OCI-LY3 (cell line): ENCODE measurements at regions not wholly inside any gene's neighbourhood (a gene's known extent, or its start where the extent isn't known, plus 50 kb on each side); places are given as distances from the start of the nearest gene placed in this dataset.

Experiments
- H2AFZ ChIP-seq: fragments of 200-600, 300-600 bp; shearing (Covaris generic); 2 replicates; pipeline ENCODE4 v1.6.0; 2014; ENCODE audit warnings: antibody characterized with exemption, low read depth, low read length
- H3K27ac ChIP-seq: fragments of 200-600, 300-600 bp; sonication (generic); 2 replicates; pipeline ENCODE4 v1.5.1; 2014; ENCODE audit warnings: mild to moderate bottlenecking, low read length, moderate library complexity, mixed read lengths
- H3K27me3 ChIP-seq: fragments of 200-600, 300-600 bp; sonication (generic); 2 replicates; pipeline ENCODE4 v1.6.1; 2014; ENCODE audit warnings: low read depth, low read length, mixed read lengths
- H3K36me3 ChIP-seq: fragments of 200-600, 300-600 bp; sonication (generic); replicated peaks from 2 replicates; pipeline ENCODE3; 2014; ENCODE audit warnings: low read depth, low read length, mixed read lengths
- H3K4me1 ChIP-seq: fragments of 300-600, 200-600 bp; sonication (generic); 2 replicates; pipeline ENCODE4 v1.6.1; 2014; ENCODE audit warnings: low read length, mixed read lengths
- H3K4me2 ChIP-seq: fragments of 200-600, 300-600 bp; sonication (generic); 2 replicates; pipeline ENCODE4 v1.6.1; 2014; ENCODE audit warnings: low read length, mixed read lengths
- H3K4me3 ChIP-seq: fragments of 300-600, 200-600 bp; sonication (generic); 2 replicates; pipeline ENCODE4 v1.5.1; 2014; ENCODE audit warnings: antibody characterized with exemption, mild to moderate bottlenecking, low read length, moderate library complexity
- H3K79me2 ChIP-seq: fragments of 300-600, 200-600 bp; shearing (Covaris generic); 2 replicates; pipeline ENCODE4 v1.6.1; 2014; ENCODE audit warnings: mild to moderate bottlenecking, low read length, mixed read lengths
- H3K9ac ChIP-seq: fragments of 300-600, 200-600 bp; shearing (Covaris generic); 2 replicates; pipeline ENCODE4 v1.6.0; 2014; ENCODE audit warnings: mild to moderate bottlenecking, low read length, moderate library complexity
- H3K9me3 ChIP-seq: fragments of 200-600, 300-600 bp; shearing (Covaris generic); 2 replicates; pipeline ENCODE4 v1.6.1; 2014; ENCODE audit warnings: low read length, mixed read lengths; ENCODE audit not compliant: insufficient read depth
- H4K20me1 ChIP-seq: fragments of 200-600, 300-600 bp; sonication (generic); 2 replicates; pipeline ENCODE4 v1.6.1; 2016; ENCODE audit warnings: low read length, mixed read lengths; ENCODE audit not compliant: insufficient read depth
- EZH2phosphoT487 ChIP-seq: fragments of 200-600 bp; shearing (Covaris generic); IDR thresholded peaks from 2 replicates; pipeline ENCODE4 v1.6.1; 2018; ENCODE audit warnings: antibody characterized with exemption, mixed run types, low read depth
- TF ChIP-seq, protein P1 (sequence below): fragments of 200-600, 300-600 bp; sonication (generic); IDR thresholded peaks from 2 replicates; pipeline ENCODE4 v1.5.1; 2014; ENCODE audit warnings: antibody characterized with exemption, low read length, low read depth

DNA sequence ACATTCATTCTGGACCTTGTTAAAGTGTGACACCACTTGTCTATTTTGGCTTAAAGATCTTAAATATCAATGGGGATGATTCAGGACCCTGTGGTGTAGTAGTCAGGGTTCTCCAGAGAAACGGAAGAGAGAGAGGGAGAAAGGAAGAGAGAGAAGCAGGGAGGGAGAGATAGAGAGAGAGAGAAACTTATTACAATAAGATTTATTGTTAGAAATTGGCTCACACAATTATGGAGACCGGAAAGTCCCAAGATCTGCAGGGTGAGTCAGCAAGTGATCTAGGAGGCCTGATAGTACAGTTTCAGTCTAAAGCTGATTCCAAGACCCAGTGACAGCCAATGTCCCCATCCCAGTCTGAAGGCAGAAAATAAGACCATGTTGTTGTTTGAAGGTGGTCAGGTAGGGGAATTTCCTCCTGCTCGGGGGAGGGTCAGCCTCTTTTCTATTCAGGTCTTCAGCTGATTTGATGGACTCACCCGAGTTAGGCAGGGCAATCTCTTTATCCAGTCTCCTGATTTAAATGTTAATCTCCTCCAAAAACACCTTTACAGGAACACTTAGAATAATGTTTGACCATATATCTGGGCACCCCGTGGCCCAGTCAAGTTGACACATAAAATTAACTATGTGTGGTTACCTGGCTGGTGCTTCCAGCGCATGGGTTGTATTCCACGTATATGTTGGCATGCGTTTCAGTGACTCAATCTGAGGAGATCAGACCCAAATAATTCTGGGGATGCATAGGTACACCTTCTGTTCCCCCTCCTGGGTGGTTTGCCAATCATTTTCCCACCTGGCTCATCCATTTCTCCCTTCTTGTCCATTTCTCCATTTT lies 1350.5 kb downstream of the TBC1D22A start:
- Histone ChIP-seq H3K4me3 (no peak overlapping the region), H3K4me2 (no peak overlapping the region), H3K27ac (no peak overlapping the region), H2AFZ (peak overlapping the region; percentile 36; the same call in 1 of the 2 replicates), H4K20me1 (no peaks in the 10 kb centered on the region), H3K9me3 (peaks cover 20% of the 10 kb centered on the region), H3K36me3 (peaks cover 11% of the 10 kb centered on the region), H3K4me1 (peaks cover 13% of the 10 kb centered on the region), H3K9ac (no peak overlapping the region), H3K79me2 (no peaks in the 10 kb centered on the region), H3K27me3 (no peaks in the 10 kb centered on the region)
- TF ChIP-seq, protein P1, sequence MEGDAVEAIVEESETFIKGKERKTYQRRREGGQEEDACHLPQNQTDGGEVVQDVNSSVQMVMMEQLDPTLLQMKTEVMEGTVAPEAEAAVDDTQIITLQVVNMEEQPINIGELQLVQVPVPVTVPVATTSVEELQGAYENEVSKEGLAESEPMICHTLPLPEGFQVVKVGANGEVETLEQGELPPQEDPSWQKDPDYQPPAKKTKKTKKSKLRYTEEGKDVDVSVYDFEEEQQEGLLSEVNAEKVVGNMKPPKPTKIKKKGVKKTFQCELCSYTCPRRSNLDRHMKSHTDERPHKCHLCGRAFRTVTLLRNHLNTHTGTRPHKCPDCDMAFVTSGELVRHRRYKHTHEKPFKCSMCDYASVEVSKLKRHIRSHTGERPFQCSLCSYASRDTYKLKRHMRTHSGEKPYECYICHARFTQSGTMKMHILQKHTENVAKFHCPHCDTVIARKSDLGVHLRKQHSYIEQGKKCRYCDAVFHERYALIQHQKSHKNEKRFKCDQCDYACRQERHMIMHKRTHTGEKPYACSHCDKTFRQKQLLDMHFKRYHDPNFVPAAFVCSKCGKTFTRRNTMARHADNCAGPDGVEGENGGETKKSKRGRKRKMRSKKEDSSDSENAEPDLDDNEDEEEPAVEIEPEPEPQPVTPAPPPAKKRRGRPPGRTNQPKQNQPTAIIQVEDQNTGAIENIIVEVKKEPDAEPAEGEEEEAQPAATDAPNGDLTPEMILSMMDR, result no peak
- no peak for TF ChIP-seq EZH2phosphoT487

DNA sequence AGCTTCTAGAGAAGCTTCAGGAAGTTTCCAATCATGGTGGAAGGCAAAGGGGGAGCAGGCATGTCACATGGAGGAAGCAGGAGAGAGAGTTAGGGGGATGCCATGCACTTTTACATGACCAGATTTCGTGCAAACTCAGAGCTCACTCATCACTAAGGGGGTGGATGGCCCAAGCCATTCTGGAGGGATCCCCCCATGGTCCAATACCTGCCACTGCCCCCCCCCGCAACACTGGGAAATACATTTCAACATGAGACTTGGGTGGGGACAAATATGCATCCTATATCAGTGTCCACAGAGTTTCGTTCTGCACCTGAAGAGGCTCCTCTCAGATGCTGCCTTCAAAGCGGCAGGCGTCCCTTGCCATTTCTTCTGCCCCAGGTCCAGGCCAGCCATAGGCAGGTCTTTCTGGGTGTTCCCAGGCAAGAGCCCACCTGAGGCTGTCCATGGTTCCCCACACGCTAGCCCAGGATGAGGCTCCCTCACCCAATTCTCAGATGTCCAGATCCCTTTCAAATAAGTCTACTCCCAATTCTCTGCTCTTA lies 1344.3 kb downstream of the TBC1D22A start:
- H2AFZ ChIP-seq, result no peak overlapping the region
- H3K4me2 ChIP-seq, result no peak overlapping the region
- TF ChIP-seq, protein P1, result no peak
- TF ChIP-seq EZH2phosphoT487, result no peak
- H3K4me1 ChIP-seq, result no peaks in the 10 kb centered on the region
- H3K79me2 ChIP-seq, result no peaks in the 10 kb centered on the region
- no peaks in the 10 kb centered on the region for H4K20me1 ChIP-seq
- H3K36me3 ChIP-seq, result peaks cover 3% of the 10 kb centered on the region
- peaks cover 8% of the 10 kb centered on the region for H3K9me3 ChIP-seq
- H3K27ac ChIP-seq, result no peak overlapping the region
- no peaks in the 10 kb centered on the region for H3K27me3 ChIP-seq
- no peak overlapping the region for H3K9ac ChIP-seq
- no peak overlapping the region for H3K4me3 ChIP-seq

DNA sequence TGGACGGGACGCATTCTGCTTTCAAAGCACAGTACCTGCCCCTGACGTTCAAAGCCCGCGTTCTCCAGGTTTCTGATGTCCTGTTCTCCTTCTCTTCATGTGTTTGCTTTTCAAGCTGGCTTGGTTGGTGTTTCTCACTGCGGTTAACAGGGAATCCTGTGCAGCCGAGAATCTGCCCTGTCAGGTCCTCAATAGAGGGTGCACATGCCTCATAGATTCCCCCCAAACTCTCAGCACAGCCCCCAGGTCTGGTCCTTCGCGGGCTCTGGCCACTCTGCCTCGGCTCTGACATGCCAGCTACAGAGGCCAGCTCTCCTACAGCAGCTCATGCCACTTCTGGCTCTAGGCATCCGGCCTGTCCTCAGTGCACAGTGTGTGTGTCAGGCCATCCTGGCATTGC lies 1343.8 kb downstream of the TBC1D22A start:
- Histone ChIP-seq H3K79me2 (no peaks in the 10 kb centered on the region), H3K27ac (no peak overlapping the region), H3K4me3 (no peak overlapping the region), H3K4me2 (no peak overlapping the region), H3K36me3 (peaks cover 6% of the 10 kb centered on the region), H4K20me1 (no peaks in the 10 kb centered on the region), H3K9me3 (peaks cover 8% of the 10 kb centered on the region), H3K27me3 (no peaks in the 10 kb centered on the region), H3K9ac (no peak overlapping the region), H3K4me1 (no peaks in the 10 kb centered on the region), H2AFZ (no peak overlapping the region)
- TF ChIP-seq, protein P1, result no peak
- no peak for TF ChIP-seq EZH2phosphoT487

DNA sequence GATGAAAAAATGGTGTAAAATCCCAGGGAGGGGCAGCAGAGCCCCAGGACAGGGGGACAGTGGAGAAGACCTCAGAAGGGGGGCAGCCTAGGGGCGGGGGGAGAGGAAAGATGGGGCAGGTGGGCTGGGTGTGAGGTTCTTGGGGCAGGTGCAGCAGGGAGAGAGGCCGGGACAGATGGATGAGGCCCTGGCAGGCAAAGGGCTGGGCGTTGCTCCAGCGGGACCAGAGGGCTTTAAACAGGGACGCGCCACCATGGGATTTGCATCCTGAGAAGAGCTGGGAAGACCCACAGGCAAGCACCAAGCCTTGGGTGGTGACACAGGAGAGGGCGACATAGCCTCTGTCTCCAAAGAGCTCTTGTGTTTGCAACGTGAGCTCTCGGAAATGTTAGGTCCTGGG lies 1342.8 kb downstream of the TBC1D22A start:
- H3K4me3 ChIP-seq, result no peak overlapping the region
- TF ChIP-seq, protein P1, result no peak
- no peak for TF ChIP-seq EZH2phosphoT487
- H3K4me1 ChIP-seq, result peaks cover 3% of the 10 kb centered on the region; the same call in 1 of the 2 replicates
- no peaks in the 10 kb centered on the region for H3K27me3 ChIP-seq
- no peak overlapping the region for H2AFZ ChIP-seq
- no peak overlapping the region for H3K27ac ChIP-seq
- H4K20me1 ChIP-seq, result no peaks in the 10 kb centered on the region
- peaks cover 6% of the 10 kb centered on the region for H3K36me3 ChIP-seq
- H3K4me2 ChIP-seq, result no peak overlapping the region
- no peak overlapping the region for H3K9ac ChIP-seq
- H3K79me2 ChIP-seq, result no peaks in the 10 kb centered on the region
- H3K9me3 ChIP-seq, result peaks cover 8% of the 10 kb centered on the region
